Ovary (tissue), 7 donors: ENCODE measurements at regions not wholly inside any gene's neighbourhood (a gene's known extent, or its start where the extent isn't known, plus 50 kb on each side); places are given as distances from the start of the nearest gene placed in this dataset.

Experiments
- DNase-seq, 5 donors: peaks; one replicate each; pipeline ENCODE4 v3.0.0-alpha.2; 2019 to 2020
- H3K27ac ChIP-seq, 2 donors: fragments of 200-600 bp; one replicate each; pipeline versions ENCODE4 v1.5.1 to v1.8.0; 2019 to 2022
- H3K27me3 ChIP-seq: fragments of 200-600 bp; one replicate; pipeline ENCODE4 v1.8.0; 2022
- H3K36me3 ChIP-seq: fragments of 200-600 bp; sonication (generic); one replicate; pipeline ENCODE4 v1.5.1; 2019
- H3K4me1 ChIP-seq: one replicate; pipeline ENCODE4 v1.8.1; 2013; ENCODE audit warnings: mild to moderate bottlenecking, moderate library complexity; ENCODE audit not compliant: insufficient read depth
- H3K4me3 ChIP-seq: fragments of 200-600 bp; sonication (generic); one replicate; pipeline ENCODE4 v1.5.1; 2017
- H3K9me3 ChIP-seq, 2 donors: fragments of 200-600 bp in 1 of 2; sonication (generic) in 1 of 2; one replicate each; pipeline versions ENCODE4 v1.5.1 to v1.8.1; 2013 to 2019; ENCODE audit warnings: mild to moderate bottlenecking in 1 of 2, moderate library complexity in 1 of 2
- EP300 ChIP-seq: sonication (generic); formaldehyde crosslinking; IDR thresholded peaks from one replicate; pipeline ENCODE4 v1.6.1; 2017; ENCODE audit warnings: antibody characterized with exemption
- POLR2A ChIP-seq: fragments of 450-650 bp; IDR thresholded peaks from one replicate; pipeline ENCODE4 v1.6.1; 2017; ENCODE audit warnings: antibody characterized with exemption, mild to moderate bottlenecking, moderate library complexity
- WGBS, 3 donors: extraction: QIAGEN DNeasy Blood & Tissue Kit in 1 of 3; methylation state at CpG; one replicate each; pipeline versions ENCODE4 v1.1.5 to v1.1.7; 2013 to 2017; 5-methylcytosine and 5-hydroxymethylcytosine counted together
- intact Hi-C, 4 donors: fragments of 100-400 bp; cut with DNase I; formaldehyde crosslinking; loops; one replicate each; pipeline versions ENCODE4 v1.11.0 to v1.15.1; 2022 to 2023
- TF ChIP-seq, protein P1 (sequence below), 3 donors: fragments of 450-650 bp in 2 of 3; fragments of 200-600 bp in 1 of 3; IDR thresholded peaks; one replicate each; pipeline versions ENCODE4 v1.5.1 to v1.8.0; 2016 to 2022; ENCODE audit warnings: antibody characterized with exemption in 3 of 3, mild to moderate bottlenecking in 1 of 3
- donor health status: DM: no; HTN: no; CAD: no; lungs with moderate emphysema.
- donor health status: DM: no; HTN: no; CAD: no.
- donor health status: Bipolar disorder and iron deficiency.
- donor health status: DM: no; HTN: no; CAD: no.
- donor health status: DM: yes; HTN: yes; CAD: no.

DNA sequence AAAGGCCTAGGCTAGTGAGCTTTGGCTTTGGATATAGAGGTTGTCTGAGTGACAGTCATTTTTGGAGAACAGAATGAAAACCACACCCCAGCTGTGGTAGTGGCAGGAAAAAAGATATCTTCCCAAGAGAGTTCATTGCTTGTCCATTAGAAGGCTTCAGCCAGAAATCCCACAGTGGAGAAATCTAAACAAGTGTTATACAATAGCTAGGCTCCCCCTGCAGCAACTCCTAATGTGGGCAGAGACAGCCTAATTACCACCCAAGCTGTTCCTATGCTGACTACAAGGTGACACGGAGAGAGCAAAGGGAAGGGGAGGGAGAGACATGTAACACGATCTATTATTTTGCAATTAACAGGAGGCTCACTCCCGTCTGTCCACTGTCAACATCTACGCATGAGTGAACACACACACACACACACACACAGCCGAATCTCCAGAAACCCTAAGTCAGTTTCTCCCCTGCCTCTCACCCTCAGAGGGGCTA, 147.5 kb upstream of the TCF21 start:
- TF ChIP-seq, protein P1, sequence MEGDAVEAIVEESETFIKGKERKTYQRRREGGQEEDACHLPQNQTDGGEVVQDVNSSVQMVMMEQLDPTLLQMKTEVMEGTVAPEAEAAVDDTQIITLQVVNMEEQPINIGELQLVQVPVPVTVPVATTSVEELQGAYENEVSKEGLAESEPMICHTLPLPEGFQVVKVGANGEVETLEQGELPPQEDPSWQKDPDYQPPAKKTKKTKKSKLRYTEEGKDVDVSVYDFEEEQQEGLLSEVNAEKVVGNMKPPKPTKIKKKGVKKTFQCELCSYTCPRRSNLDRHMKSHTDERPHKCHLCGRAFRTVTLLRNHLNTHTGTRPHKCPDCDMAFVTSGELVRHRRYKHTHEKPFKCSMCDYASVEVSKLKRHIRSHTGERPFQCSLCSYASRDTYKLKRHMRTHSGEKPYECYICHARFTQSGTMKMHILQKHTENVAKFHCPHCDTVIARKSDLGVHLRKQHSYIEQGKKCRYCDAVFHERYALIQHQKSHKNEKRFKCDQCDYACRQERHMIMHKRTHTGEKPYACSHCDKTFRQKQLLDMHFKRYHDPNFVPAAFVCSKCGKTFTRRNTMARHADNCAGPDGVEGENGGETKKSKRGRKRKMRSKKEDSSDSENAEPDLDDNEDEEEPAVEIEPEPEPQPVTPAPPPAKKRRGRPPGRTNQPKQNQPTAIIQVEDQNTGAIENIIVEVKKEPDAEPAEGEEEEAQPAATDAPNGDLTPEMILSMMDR (IDR thresholded peaks at IDR 0.05), result no peak
- TF ChIP-seq EP300 (no peak), POLR2A (no peak)
- Histone ChIP-seq H3K4me1 (peaks cover 1% of the 10 kb centered on the region), H3K9me3 (no peaks in the 10 kb centered on the region), H3K27me3 (no peaks in the 10 kb centered on the region), H3K4me3 (no peak overlapping the region), H3K27ac (no peak overlapping the region), H3K36me3 (no peaks in the 10 kb centered on the region)
- no peak for DNase-seq
- WGBS, 3 donors, result 23 to 46% (median 29%) methylated on average over 5 of the region's 5 CpGs
- intact Hi-C loops, result no loop called here

DNA sequence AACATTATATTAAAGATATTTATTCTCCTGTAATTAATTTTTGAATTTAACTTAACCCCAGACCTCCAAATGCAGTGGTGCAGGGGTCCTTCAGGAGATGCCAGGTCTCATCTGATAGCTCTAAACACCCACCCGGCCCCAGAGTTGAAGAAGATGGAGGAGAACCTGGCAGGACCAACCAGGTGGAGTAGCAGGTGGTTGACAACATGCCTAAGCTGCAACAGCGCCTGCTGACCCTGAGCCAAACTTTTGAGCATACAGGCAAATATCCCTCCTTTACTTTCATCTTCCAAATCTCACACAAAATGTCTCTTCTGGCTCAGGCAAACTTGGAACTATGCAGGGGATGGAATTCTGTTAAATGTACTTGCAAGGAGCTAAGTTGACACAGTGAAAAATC, 145.3 kb upstream of the TCF21 start:
- no peak overlapping the region for H3K4me3 ChIP-seq
- 82 to 87% (median 84%) methylated on average over 2 of the region's 2 CpGs for WGBS, 3 donors
- H3K36me3 ChIP-seq, result no peaks in the 10 kb centered on the region
- no peaks in the 10 kb centered on the region for H3K27me3 ChIP-seq
- intact Hi-C loops, result no loop called here
- no peak for TF ChIP-seq EP300
- TF ChIP-seq, protein P1 (IDR thresholded peaks at IDR 0.05), result no peak
- H3K9me3 ChIP-seq, result no peaks in the 10 kb centered on the region
- H3K4me1 ChIP-seq, result peaks cover 1% of the 10 kb centered on the region
- DNase-seq, result no peak
- H3K27ac ChIP-seq, result no peak overlapping the region

DNA sequence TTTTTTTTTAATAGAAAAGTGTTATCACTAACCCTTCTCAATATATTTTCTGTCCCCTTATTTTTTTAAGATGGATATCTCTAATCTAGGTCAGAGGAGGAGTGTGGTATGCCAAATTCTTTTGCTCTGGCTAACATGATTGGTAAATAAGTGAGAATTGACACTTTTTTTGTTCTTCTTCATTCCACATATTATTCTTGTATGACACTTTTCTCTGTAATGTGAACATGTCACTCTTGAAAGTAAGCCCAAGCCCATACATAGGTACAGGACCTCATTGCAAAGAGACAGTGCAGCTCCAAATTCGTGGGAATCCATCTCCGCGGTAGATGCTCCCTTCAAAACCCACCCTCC, 142.5 kb upstream of the TCF21 start:
- peaks cover 4% of the 10 kb centered on the region for H3K4me1 ChIP-seq
- no peak overlapping the region for H3K4me3 ChIP-seq
- H3K27ac ChIP-seq, result no peak overlapping the region
- no peak for DNase-seq
- no peaks in the 10 kb centered on the region for H3K9me3 ChIP-seq
- TF ChIP-seq, protein P1 (IDR thresholded peaks at IDR 0.05), result no peak
- TF ChIP-seq POLR2A (no peak), EP300 (no peak)
- intact Hi-C loops, result no loop called here
- H3K36me3 ChIP-seq, result no peaks in the 10 kb centered on the region
- H3K27me3 ChIP-seq, result no peaks in the 10 kb centered on the region
- WGBS, 3 donors, result 96 to 97% (median 97%) methylated on average over 3 of the region's 3 CpGs

DNA sequence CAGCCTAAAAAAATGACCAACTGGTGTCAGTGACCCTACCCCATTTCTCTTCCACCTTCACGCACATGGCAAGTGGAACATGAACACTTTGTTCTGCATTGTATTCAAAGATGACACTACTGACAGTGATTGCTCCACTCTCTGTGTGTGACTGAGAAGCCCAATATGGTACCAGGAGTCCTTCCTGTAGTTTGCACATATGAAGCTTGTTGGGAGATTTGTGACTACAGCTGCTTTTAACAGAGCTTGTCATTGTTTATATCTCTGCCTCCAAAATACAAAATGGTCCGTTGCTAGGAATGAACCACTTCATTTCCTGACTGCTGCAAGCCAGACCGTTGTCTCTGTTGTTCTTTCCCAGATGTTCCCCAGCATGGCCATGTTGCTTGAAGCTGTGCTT, 140.3 kb upstream of the TCF21 start:
- peaks cover 15% of the 10 kb centered on the region for H3K4me1 ChIP-seq
- no peaks in the 10 kb centered on the region for H3K36me3 ChIP-seq
- intact Hi-C loops, result no loop called here
- H3K27me3 ChIP-seq, result no peaks in the 10 kb centered on the region
- no peak for DNase-seq
- WGBS, 3 donors, result 70 to 77% (median 72%) methylated on average over 3 of the region's 3 CpGs
- H3K4me3 ChIP-seq, result no peak overlapping the region
- H3K9me3 ChIP-seq, result no peaks in the 10 kb centered on the region
- no peak overlapping the region for H3K27ac ChIP-seq
- TF ChIP-seq, protein P1 (IDR thresholded peaks at IDR 0.05), result no peak
- TF ChIP-seq EP300 (no peak), POLR2A (no peak)

DNA sequence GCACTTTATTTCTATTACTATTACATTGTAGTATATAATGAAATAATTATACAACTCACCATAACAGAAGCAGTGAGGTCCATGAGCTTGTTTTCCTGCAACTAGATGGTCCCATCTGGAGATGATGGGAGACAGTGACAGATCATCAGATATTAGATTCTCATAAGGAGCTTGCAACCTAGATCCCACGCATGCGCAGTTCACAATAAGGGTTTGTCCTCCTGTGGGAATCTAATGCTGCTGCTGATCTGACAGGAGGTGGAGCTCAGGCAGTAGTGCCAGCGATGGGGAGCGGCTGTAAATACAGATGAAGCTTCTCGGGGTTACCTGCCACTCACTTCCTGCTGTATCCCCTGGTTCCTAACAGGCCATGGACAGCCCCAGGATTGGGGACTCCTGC, 139.5 kb upstream of the TCF21 start:
- Histone ChIP-seq H3K27me3 (no peaks in the 10 kb centered on the region), H3K9me3 (no peaks in the 10 kb centered on the region), H3K4me1 (peaks cover 16% of the 10 kb centered on the region), H3K4me3 (no peak overlapping the region), H3K36me3 (no peaks in the 10 kb centered on the region), H3K27ac (no peak overlapping the region)
- whole genome bisulfite sequencing, 3 donors, result 93 to 97% (median 96%) methylated on average over 5 of the region's 5 CpGs
- TF ChIP-seq EP300 (no peak), POLR2A (no peak)
- TF ChIP-seq, protein P1 (IDR thresholded peaks at IDR 0.05), result no peak
- DNase-seq, result no peak
- intact Hi-C loops, result no loop called here
